ENCODE measurements at regions not wholly inside any gene's neighbourhood (a gene's known extent, or its start where the extent isn't known, plus 50 kb on each side); places are given as distances from the start of the nearest gene placed in this dataset.
"Not testable (repeated sequence)": the region's sequence is repeated elsewhere in the genome, so short reads cannot be mapped to it uniquely, and the experiment has no call there.

DNA sequence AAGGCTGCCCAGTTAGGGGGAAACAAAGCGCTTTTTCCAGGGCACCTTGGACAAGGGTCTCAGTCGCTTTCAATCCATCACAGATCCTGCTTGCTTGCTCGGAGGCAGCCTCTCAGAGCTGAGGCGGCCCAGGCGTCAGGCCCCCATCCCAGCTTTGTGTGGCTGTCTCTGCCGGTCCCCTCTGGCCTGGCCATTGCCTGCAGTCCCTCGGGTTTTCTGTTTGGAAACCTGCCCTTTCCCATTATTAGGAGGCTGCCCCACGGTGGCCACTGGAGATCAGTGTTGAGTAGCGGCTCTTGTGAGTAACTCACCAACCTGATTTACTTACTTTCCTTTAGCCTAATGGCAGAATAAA, 216.1 kb downstream of the GLRX3 start:
- no peak for DNase-seq

DNA sequence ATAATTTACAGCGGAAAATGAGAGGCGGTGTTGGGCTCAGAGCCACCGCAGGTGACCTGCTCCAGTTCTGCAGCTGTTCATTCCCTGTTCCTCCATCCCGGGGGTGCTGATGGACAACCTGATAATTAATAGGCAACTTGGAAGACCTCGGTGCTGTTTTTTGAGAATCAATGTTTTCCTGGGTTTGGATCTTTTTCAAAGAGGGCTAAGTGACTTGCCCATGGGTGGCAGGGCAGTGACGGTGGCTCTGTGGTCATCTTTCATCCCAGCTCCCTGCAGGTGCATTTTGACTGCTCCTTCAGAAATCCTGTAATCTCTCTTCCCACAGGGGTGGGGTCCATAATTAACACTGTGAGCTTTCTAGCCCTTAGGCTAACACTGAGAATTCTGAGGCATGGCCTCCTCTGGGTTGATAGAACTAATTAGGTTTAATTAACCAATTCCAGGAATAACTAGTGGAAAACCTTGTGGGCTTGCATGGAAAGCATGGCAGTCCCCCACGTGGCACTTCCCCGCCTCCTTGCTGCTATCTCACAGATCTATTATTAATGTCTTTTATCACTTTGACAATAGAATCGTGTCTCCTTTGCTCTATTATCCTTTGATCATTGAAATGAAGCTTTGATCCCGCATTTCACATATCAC, 217.9 kb downstream of the GLRX3 start:
- no peak for DNase-seq

DNA sequence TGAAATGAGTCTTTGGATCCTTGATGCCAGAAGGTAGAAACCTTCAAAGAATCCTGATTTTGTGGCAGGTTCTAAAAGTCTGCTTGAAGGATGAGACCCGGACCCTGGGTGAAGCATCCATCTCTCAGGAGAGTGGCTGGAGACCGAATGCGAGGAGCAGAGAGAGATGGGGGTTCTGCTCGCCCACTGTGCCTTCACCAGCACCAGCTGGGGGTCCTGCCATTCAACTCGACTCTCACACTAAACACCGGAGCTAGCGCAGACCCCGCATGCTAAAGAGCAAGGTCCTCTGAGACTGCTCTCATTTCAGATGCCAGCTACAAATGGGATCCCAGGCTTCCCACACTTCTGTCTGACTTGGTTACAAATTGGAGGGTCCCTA, 218.4 kb downstream of the GLRX3 start:
- no peak for DNase-seq

DNA sequence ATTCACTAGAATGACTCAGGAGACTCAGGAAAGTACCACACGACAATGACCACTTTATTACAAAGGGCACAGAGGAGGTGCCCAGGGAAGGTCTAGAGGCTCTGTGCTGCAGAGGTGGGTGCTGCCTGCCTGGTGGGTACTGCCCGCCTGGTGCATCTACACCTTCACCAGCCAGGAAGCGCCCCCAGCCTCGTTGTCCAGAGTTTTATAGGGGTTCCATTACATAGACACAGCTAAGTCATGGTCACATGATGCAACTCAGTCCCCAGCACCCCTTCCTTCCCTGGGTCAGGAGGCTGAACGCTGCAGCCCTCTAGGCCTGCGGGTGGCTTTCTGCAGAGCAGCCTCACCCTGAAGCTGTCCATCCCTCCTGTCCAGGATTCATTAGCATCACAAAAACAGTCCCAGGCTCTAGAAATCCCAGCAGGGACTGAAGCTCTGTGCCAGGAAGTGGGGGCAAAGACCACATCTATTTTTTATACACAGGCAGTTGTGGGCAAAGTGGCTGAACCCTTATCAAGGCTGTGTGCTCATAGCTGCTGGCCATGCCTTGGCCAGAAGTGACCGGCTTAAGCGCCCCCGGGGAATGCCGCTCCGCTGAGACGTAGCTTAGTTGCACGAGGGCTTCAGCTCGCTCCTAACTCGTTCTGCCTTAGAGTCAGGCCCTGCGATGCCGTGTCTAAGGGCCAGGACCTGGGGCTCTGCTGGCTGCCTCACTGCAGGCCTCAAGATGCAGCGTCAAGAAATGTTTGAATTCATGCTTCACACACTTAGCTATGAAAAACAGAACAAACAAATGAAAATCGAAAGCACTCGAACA, 219.0 kb downstream of the GLRX3 start:
- DNase-seq, result no peak

DNA sequence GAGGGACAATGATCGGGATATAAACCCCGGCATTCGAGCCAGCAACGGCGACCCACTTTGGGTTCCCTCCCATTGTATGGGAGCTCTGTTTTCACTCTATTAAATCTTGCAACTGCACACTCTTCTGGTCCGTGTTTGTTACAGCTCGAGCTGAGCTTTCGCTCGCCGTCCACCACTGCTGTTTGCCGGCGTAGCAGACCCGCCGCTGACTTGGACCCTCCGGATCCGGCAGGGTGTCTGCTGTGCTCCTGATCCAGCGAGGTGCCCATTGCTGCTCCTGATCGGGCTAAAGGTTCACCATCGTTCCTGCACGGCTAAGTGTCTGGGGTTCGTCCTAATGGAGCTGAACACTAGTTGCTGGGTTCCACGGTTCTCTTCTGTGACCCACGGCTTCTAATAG, 220.2 kb downstream of the GLRX3 start:
- DNase-seq, result not testable (repeated sequence)

DNA sequence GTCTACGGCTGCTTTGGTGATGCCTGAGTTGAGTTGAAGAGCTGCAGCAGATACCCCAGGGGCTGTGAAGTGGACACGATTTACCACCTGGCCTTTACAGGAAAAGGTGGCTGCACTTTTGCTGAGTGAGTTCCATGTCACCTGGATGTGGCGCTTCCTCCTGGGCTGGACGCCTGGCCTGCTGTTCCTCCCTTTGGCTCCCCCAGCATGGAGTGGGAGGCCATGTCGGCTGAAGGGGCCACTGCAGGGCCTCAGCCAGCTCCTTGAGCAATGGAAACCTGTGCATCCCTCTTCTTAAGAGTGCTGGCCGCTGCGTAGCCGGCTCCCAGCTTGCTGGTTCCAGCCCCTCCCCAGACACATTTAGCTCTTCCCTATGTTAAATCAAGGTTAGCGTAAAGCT, 221.0 kb downstream of the GLRX3 start:
- DNase-seq, result no peak

DNA sequence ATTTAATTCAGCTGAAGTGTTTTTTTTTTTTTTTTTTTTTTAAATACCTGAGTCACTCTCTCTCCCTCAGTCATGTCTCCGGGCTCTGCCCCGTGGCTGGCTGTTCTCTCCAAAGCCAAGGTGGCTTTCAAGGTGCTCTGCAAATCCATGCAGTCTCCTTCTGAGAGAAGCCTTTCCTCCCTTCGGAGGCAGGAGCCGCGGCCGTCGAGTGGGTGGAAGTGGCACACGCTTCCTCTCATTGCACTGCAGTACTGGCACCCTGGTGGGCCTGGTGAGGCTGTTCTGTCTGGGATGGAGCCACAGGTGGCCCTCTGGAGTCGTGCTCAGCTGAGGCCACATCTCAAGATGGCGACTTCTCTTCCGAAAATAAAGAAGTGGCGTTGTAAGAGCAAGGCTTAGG, 221.8 kb downstream of the GLRX3 start:
- no peak for DNase-seq

DNA sequence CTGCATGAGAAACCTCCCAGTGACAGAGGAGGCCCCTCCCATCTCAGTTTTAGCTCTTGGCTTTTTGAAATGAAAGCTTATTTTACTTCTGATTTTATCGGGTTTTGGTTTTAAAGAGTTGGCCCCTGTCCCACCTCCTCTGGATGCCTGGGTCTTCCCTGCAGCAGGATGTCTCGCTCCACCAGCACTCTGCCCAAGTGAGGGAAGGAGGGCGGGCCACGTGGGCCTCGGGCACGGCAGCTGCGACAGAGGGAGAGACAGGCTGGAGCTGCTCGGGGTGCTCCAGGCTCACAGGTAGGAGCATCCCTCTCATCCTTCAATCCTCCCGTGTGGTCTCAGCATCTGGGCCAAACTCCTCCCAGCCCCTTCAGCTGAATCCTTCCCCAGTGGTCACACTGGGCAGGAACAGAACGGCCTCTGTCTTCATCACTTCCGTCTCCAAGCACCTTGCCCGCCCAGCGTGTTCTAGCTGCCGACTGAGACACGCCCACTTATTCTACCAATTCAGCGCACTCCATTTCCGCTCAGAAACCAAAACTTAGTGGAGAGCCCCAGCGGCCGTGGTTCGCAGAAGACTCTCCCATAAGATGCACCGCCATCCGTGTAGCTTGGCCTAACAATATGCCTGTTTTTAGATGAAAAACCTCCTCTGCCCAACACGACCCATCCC, 222.9 kb downstream of the GLRX3 start:
- DNase-seq, result no peak

DNA sequence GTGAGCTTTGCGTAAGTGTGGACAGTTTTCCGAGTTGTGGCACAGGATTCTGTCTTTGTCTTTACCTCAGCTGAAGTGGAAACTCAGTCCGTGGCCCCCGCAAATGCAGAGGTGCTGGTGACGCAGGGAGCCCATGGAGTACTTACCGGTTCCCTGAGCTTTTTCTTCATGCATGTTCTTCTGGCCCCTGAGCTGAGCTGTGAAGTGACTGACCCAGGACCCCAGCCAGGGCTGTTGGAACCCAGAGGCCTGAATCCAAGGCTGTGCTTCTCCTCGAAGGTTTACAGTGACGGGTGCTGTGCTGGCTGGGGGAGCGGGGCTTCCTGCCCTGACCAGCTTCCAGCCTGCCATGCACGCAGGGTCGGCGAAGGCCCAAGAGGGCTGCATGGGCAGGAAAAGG, 223.5 kb downstream of the GLRX3 start:
- DNase-seq, result no peak

DNA sequence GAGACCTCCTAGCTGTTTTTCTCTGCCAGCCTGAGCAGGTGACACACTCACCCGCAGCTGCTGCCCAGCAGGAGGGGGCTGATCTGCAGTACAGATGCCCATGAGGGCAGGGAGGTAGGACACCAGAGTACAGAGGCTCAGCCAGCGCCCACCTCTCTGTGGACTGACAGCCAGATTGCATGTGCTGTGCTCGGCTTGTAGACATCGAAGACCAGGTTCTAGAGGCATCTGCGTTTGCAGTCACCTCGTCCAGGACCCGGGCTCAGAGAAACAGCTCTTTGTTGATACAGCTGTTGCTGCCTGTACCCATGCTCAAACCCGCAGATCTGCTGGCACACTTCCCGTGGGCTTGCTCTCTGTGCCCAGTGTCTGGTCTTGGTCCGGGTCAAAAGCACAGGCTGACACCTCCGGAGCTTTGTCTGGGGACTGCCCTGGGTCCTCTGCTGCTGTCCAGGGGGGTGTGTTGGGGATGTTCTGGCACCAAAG, 224.7 kb downstream of the GLRX3 start:
- DNase-seq, result no peak

DNA sequence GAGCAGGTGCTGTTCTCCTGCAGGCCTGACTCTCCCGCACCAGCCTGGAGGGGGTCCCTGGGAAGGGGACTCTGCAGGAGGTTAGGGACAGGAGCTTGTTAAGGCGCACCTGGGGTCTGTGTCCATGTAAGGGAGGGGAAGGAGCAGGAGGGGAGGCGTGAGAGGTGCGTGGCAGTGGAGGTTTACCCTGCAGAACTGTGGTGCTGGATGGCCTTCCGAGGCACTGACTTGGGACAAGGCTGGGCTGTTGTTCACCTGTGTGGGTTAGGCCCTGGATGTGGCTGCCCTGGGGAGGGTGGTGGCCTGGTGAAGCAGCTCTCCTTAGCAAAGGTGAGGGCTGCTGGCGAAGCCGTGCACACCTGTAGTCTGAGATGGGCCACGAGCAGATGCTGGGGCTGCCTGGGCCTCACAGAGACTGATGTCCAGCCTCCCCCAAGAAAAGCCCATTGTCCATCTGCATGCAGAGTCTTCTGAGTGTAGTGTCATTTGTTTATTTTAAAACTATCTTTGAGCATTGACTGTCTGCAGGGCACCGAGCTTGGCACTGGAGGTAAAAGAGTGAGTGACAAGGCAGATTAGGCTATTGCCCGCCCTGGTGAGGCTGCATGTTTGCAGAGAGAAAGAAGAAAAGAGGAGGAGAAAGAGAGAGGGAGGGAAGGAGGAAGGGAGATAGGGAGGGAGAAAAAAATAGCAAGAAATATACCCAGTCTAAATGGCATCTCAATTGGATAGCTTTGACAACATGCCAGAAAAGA, 225.3 kb downstream of the GLRX3 start:
- no peak for DNase-seq

DNA sequence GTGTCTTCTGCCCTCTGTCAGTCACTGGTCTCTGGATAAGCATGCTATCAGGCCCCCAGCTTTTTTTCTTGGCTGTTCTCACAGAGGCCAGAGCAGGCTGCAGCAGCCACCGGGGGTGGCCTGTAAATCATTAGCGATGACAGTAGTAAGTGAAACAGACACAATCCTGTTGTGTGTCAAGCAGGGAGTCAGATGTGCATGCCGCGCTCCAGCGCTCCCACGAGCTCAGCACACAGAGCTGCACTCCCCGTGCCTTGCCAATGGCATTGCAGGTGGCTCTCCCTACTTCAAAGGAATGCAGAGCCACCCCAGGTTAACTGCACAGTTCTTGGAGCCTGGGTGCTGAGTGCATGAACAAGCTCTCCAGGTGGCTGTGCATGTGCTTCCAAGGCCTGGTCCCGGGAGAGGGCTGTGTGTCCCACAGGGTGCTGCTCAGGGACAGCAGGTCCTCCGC, 226.1 kb downstream of the GLRX3 start:
- no peak for DNase-seq

DNA sequence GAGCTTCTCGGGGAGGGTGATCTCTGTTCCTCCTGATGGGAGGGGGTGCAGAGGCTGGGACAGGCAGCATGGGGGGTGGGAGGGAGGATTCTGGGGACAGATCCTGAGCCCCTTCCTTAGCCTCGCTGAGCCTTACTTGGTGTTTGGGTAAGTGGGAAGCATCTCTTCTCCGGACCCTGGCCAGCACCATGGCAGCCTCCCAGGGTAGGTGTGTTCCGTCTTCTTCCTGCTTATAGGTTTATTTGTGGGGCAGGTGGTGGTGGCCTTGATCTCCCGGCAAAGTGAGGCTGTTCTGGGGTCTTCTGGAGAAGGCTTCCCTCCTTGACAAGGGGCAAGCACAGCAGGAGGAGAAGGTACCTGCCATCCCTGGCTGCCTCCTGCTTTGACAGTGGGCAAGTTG, 226.9 kb downstream of the GLRX3 start:
- DNase-seq, result no peak

DNA sequence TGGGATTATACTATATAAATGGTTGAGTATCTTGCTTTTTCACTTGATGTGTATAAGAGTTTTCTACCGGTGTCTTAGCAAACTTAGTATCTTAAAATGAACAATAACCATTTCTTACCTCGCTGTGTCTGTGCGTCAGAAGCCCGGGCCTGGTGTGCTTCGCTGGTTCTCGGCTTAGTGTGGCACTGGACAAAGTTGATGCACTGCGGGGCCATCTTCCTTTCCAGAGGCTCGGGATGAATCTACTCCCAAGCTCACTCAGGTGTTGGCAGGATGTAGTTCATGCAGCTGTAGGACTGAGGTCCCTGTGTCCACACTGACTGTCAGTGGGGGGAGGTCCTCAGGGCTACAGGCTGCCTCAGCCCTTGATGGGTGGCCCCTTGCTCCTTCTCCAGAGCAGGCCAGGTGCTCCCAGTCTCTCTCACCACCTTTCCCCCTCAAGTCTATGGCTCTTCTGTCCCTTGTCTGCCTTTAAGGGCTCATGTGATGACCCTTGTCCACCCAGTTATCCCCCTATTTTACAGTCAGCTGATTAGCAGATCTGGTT, 227.8 kb downstream of the GLRX3 start:
- DNase-seq, result no peak

DNA sequence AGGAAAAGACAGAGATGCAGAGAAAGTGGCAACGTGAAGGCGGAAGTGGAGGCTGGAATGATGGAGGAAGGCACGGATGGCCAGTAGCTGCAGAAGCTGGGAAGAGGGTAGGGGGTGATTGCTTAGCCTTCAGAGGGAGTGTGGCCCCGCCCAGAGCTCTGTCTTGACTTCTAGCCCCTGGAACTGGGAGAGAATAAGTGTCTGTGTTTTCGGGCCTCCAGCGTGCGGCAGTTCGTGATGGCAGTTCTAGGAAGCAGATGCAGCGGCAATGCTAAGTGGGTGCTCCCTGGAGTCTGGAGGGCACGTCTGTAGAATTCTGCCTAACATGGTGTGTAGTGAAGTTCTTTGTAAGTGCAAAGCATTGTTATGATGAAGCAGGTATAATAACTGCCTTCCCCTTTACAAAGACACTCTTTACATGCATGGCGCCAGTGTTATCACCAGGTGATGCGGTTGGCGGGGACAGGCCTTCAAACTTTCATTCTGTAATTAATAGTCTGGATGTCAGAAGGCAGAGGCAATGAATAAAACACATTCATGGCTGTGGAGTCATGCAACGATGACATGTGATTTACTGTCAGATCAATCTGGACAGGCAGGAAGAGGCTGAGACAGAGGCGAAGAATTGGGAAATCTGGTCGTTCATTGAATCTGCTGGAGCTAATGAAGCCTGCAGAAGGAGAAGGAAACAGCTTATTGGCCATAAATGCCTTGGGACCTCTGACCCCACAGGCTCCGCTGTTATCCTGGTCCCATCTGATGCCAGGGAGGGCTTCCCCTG, 228.6 kb downstream of the GLRX3 start:
- DNase-seq, result no peak

DNA sequence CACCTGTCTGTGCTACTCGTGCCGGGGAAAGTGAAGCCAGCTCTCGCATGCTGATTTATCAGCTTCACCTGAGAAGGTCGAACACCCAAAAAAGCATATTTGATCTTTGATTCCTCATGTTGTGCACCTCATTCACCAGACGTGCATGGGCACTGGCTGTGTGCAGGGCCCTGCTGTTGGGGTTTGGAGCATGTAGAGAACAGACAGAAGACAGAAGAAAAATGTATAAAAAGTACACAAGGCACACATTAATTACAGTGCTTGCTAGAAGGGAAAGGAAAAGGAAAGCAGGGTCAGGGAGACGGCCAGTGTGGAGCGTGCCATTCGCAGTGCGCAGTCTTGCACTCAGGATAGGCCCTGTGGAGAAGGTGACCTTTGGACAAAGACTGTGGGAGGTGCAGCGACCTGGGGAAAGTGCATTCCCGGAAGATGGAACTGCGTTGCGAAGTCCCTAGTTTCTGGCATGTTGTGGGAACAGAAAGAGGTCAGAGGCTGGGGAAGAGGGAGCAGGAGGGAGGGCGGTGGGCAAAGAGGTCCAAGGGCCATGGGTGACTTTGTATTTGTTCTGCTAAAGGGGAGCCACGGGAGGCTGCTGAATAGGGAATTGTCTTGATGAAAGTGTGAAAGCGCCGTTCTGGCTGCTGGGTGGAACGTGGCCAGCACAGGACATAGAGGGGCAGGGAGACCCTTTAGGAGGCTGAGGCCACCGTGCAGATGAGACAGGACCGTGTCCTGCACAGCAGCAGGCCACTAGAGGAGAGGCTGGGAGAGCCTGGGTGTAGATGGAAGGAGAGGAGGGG, 232.8 kb downstream of the GLRX3 start:
- DNase-seq, result no peak

DNA sequence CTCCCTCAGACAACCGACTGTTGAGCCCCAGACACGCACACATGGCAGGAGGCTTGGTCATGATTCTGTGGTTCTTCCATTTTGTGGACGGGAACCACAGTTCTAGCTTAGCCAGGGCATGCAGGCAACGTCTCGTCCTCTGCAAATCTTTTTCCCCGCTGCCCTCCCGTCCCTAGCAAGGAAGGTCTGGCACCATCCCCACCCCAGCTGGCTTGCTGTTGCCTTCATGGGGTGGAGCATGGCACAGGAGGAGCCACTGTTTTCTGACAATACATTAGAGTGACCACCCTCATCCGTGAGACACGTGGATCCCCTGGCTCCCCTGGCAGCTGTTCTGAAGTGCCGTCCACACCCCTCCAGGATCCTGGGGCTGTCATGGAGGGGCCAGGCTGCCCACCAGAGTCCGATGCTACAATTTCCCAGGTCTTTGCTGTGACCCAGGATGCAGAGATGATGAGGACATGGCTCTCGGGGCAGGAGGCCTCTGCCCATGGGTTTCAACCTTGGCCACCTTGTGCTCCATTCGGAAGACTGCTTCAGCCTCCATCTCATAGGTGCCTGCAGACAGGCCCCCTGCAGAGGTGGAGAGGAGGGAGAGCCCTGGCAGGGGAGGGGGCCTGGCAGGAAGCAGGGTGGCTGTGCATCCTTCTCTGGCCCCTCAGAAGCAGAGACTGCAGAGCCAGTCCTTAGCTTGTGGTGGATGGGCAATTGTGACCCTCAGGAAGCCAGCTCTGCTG, 233.6 kb downstream of the GLRX3 start:
- no peak for DNase-seq

DNA sequence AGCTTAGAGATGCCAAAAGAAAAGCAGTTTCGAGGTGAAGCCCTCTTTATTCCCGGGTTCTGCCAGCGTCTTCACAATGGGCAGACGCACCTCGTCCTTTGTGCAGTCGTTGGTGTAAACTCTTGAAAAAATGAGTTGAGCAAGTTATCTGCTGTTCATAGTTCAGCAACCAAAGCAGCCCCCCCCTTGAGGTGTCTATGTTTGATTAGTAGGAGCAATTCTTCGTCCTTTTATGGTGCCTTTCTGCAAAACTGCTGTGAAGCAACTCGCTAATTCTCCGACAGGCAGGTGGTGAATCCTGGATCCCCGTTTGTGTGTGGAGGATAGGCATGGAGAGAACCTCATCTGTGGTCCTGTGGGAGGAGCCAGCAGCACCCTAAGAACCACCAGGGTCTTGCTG, 234.5 kb downstream of the GLRX3 start:
- DNase-seq, result no peak

DNA sequence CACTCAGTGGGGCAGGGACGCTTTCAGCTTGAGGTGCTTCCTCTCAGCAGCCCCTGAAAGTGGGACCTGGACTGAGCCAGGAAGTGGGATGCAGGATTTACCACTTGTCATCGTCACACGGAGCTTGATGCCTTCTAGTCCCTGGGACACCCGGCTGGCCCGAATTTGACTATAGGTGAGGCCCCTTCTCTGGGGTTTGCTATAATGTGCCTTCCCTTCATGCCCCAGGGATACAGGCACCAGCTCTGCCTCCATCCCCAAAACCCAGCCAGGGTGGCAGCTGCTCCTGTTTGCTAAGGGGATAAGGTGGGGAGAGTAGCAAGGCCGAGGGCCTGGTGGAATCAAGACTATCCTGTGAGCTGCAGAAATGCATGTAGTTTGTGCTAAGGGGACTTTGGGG, 235.0 kb downstream of the GLRX3 start:
- DNase-seq, result no peak

DNA sequence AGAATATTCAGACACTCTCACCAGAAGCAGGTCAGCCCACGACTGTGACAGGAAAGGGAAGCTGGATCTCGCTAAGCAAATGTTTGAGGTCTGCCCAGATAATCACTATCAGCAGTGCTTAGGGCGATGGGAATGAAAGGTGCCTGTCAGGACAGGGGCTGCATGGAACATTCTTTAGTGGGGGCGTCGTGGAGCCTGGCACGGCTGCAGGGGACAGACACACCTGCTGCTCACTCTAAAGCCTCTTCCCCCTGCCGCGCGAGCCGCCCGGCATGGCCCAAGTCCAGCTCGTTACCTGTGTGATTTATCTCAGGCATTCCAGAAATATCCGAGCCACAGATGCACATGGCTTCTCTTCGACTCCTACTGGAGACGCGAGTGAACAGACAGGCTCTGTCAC, 235.5 kb downstream of the GLRX3 start:
- no peak for DNase-seq

DNA sequence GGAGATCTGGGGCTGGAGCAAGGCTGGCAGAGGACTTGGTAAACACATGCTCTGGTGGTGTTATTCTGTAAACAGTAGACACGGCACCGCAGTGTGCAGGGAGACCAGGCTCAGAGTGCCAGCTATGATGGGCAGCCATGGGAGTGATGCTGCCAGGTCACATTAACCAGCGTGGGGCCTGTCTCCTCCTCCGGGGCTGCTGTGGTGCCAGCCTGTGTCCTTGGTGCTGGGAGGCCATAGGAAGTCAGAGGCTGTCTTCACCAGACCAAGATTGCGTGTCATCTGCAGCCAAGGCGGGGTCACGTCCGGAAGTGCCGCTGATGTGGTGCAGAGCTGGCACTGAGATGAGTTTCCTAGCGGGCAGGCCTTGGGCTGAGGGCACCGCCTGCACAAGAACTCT, 236.0 kb downstream of the GLRX3 start:
- no peak for DNase-seq

Measured in CD4-positive, alpha-beta T cell treated with Interleukin-15 for 1 hour (primary cell).